HG02798 (cell line): ENCODE measurements at regions not wholly inside any gene's neighbourhood (a gene's known extent, or its start where the extent isn't known, plus 50 kb on each side); places are given as distances from the start of the nearest gene placed in this dataset.

Experiments used
- ATAC-seq: cut with Tn5 transposase; IDR thresholded peaks from one replicate; pipeline ENCODE4 v1.9.1; 2021; ENCODE audit warnings: mild to moderate bottlenecking; ENCODE audit not compliant: unreplicated experiment, poor library complexity

GRCh38 chr18:40652321-40652720 is 1302.7 kb upstream of the PIK3C3 start:
- no peak for ATAC-seq

- no peak for ATAC-seq
These were observed 1303.9 kb upstream of the PIK3C3 start for GRCh38 chr18:40651163-40651562.

- ATAC-seq = no peak
These were observed 1312.3 kb upstream of the PIK3C3 start for GRCh38 chr18:40642692-40643229.

- ATAC-seq = no peak
These were observed 1323.7 kb upstream of the PIK3C3 start for GRCh38 chr18:40631319-40631718.

GRCh38 chr18:40630496-40630895 is 1324.5 kb upstream of the PIK3C3 start:
- no peak for ATAC-seq

- ATAC-seq = no peak
These were observed 1330.1 kb upstream of the PIK3C3 start for GRCh38 chr18:40624959-40625358.

- no peak for ATAC-seq
These were observed 1341.3 kb upstream of the PIK3C3 start for GRCh38 chr18:40613721-40614120.

GRCh38 chr18:40612356-40612755 is 1342.7 kb upstream of the PIK3C3 start:
- ATAC-seq = no peak

GRCh38 chr18:40608226-40608625 is 1346.8 kb upstream of the PIK3C3 start:
- no peak for ATAC-seq

GRCh38 chr18:40607542-40608148 is 1347.4 kb upstream of the PIK3C3 start:
- ATAC-seq = no peak

- ATAC-seq = no peak
These were observed 1348.0 kb upstream of the PIK3C3 start for GRCh38 chr18:40606996-40607395.

GRCh38 chr18:40583671-40584070 is 1371.4 kb upstream of the PIK3C3 start:
- no peak for ATAC-seq

- no peak for ATAC-seq
These were observed 1372.9 kb upstream of the PIK3C3 start for GRCh38 chr18:40582105-40582504.

GRCh38 chr18:40577981-40578365 is 1377.1 kb upstream of the PIK3C3 start:
- no peak for ATAC-seq

- no peak for ATAC-seq
These were observed 1377.6 kb upstream of the PIK3C3 start for GRCh38 chr18:40577239-40577980.

- no peak for ATAC-seq
These were observed 1378.4 kb upstream of the PIK3C3 start for GRCh38 chr18:40576507-40577115.

- ATAC-seq = no peak
These were observed 1384.4 kb upstream of the PIK3C3 start for GRCh38 chr18:40570615-40571014.

- no peak for ATAC-seq
These were observed 1385.4 kb upstream of the PIK3C3 start for GRCh38 chr18:40569605-40570004.

GRCh38 chr18:40566510-40566844 is 1388.6 kb upstream of the PIK3C3 start:
- no peak for ATAC-seq

- no peak for ATAC-seq
These were observed 1389.1 kb upstream of the PIK3C3 start for GRCh38 chr18:40565805-40566509.

GRCh38 chr18:40559556-40559955 is 1395.5 kb upstream of the PIK3C3 start:
- no peak for ATAC-seq
